Small intestine (tissue), 7 donors: ENCODE measurements at regions not wholly inside any gene's neighbourhood (a gene's known extent, or its start where the extent isn't known, plus 50 kb on each side); places are given as distances from the start of the nearest gene placed in this dataset.

Experiments
- DNase-seq, 2 donors: peaks; one replicate each; pipeline versions ENCODE4 v3.0.0 to v3.0.0-alpha.2; 2013
- FAIRE-seq: peaks from 2 replicates; lab custom pipeline; 2012; peaks lifted over from hg19 to GRCh38; lab: Jason Lieb, UNC
- H3K27ac ChIP-seq, 3 donors: one replicate each; pipeline ENCODE4 v1.5.1; 2013; ENCODE audit warnings: low read length in 2 of 3, mild to moderate bottlenecking in 2 of 3, control low read depth in 1 of 3, inconsistent platforms in 1 of 3, low read depth in 1 of 3, moderate library complexity in 1 of 3
- H3K27me3 ChIP-seq, 3 donors: one replicate each; pipeline ENCODE4 v1.6.1; 2013; ENCODE audit warnings: low read length in 3 of 3, inconsistent platforms in 1 of 3; ENCODE audit not compliant: control insufficient read depth in 3 of 3, insufficient read depth in 3 of 3
- H3K36me3 ChIP-seq, 3 donors: one replicate each; pipeline ENCODE4 v1.6.1; 2013; ENCODE audit warnings: low read length in 3 of 3, inconsistent platforms in 1 of 3, low read depth in 1 of 3, mild to moderate bottlenecking in 1 of 3, moderate library complexity in 1 of 3; ENCODE audit not compliant: control insufficient read depth in 3 of 3, insufficient read depth in 2 of 3
- H3K4me1 ChIP-seq, 3 donors: one replicate each; pipeline ENCODE4 v1.6.1; 2013; ENCODE audit warnings: low read length in 2 of 3, inconsistent platforms in 1 of 3, low read depth in 1 of 3, mild to moderate bottlenecking in 1 of 3, moderate library complexity in 1 of 3; ENCODE audit not compliant: control insufficient read depth in 3 of 3, insufficient read depth in 2 of 3
- H3K4me3 ChIP-seq, 3 donors: one replicate each; pipeline ENCODE4 v1.5.1; 2013; ENCODE audit warnings: low read length in 3 of 3, control low read depth in 1 of 3, inconsistent platforms in 1 of 3, low read depth in 1 of 3, mild to moderate bottlenecking in 1 of 3, moderate library complexity in 1 of 3
- H3K9me3 ChIP-seq, 2 donors: one replicate each; pipeline ENCODE4 v1.6.1; 2013; ENCODE audit warnings: low read depth in 1 of 2, low read length in 1 of 2; ENCODE audit not compliant: control insufficient read depth in 2 of 2, insufficient read depth in 1 of 2
- WGBS, 3 donors: extraction: QIAGEN DNeasy Blood & Tissue Kit; methylation state at CpG; one replicate each; pipeline ENCODE4 v1.1.7; 2013; 5-methylcytosine and 5-hydroxymethylcytosine counted together
- donor health status: healthy with polysubstance abuse.
- donor health status: control.
- donor health status: control.
- donor health status: Bipolar disorder and iron deficiency.
- donor health status: healthy.

DNA sequence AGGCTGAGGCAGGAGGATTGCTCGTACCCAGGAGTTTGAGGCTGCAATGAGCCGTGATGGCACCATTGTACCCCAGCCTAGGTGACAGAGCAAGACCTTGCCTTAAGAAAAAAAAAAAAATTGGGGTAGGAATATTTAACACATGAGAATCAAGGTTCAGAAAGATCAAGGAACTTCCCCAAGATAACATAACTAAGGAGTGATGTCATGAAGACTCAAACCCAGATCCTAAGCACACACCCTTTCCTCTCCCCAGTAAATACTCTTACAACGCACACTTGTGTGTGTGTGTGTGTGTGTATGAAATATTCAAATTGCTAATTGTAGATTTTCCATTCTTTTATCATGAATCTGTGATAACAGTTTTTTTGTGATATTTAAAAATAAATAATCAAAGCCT, 90.6 kb upstream of the NUDT4 start:
- 63 to 77% (median 72%) methylated on average over 3 of the region's 3 CpGs for WGBS, 3 donors
- Histone ChIP-seq H3K4me1 (peaks cover 0 to 6% (median 0%) of the 10 kb centered on the region in 3 donors), H3K27ac (no peak overlapping the region), H3K27me3 (no peaks in the 10 kb centered on the region), H3K9me3 (no peaks in the 10 kb centered on the region), H3K4me3 (no peak overlapping the region), H3K36me3 (no peaks in the 10 kb centered on the region)
- FAIRE-seq (no peak), DNase-seq (peak; percentile 55 to 69)

DNA sequence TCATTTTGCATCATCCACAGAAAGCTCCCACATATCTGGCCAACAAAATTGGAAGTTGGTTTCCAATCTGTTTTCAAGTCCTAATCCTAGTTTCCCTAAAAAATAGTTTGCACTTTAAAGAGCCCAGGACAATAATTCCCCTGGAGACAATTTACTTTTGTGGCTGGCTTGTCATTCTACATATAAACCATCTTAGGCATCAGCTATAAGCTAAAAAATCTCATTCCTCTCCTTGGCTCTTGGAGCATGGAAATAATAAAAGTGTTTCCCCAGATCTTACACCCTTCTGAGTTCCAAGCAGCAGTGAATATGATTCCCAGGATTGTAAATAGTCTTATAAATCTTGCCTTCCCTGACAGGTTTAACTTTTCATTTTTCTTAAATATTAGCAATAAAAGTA, 89.1 kb upstream of the NUDT4 start:
- Histone ChIP-seq H3K27ac (no peak overlapping the region), H3K36me3 (no peaks in the 10 kb centered on the region), H3K4me3 (no peak overlapping the region), H3K9me3 (no peaks in the 10 kb centered on the region), H3K4me1 (peaks cover 0 to 8% (median 0%) of the 10 kb centered on the region in 3 donors), H3K27me3 (no peaks in the 10 kb centered on the region)
- DNase-seq (no peak), FAIRE-seq (no peak)

DNA sequence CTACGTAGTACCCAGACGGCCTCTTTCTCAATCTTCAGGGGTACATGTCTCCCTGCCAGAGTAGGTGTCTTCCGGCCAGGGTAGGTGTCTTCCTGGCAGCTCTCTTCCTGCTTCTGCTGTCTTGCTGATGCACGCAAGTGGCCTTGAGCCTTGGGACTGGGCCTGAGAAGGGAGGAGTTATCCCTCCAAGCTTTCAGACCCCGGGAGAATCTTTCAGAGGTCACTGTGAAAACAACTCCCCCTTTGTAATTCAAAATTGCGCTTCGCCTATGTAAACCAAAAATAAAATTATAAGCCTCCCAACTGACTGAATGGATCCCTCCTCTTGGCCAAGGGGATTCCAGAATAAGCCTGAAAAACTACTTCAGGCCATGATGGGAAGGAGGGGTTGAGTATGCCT, 87.3 kb upstream of the NUDT4 start:
- Histone ChIP-seq H3K27me3 (no peaks in the 10 kb centered on the region), H3K27ac (no peak overlapping the region), H3K36me3 (no peaks in the 10 kb centered on the region), H3K4me3 (no peak overlapping the region), H3K9me3 (no peaks in the 10 kb centered on the region), H3K4me1 (peaks cover 0 to 8% (median 0%) of the 10 kb centered on the region in 3 donors)
- 83 to 96% (median 90%) methylated on average over 7 of the region's 7 CpGs for WGBS, 3 donors
- DNase-seq, result no peak
- FAIRE-seq, result no peak

DNA sequence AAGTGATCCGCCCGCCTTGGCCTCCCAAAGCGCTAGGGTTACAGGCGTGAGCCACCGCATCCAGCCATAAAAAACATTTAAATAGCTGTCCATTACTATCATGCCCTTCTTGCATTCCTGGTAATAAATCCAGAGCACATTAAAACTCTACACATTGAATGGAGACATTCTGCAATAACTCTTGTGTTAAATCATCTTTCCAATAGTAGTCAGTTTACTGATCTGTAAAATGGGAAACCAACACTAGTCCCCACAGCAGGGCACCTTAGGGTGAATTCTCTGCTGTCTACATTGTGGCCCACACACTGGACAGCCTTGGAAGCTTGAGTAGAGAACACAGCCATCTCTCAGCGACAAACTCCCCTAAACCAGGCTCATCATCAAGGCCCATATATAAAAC, 85.5 kb upstream of the NUDT4 start:
- FAIRE-seq, result no peak
- WGBS, 3 donors, result 96 to 98% (median 97%) methylated on average over 6 of the region's 6 CpGs

DNA sequence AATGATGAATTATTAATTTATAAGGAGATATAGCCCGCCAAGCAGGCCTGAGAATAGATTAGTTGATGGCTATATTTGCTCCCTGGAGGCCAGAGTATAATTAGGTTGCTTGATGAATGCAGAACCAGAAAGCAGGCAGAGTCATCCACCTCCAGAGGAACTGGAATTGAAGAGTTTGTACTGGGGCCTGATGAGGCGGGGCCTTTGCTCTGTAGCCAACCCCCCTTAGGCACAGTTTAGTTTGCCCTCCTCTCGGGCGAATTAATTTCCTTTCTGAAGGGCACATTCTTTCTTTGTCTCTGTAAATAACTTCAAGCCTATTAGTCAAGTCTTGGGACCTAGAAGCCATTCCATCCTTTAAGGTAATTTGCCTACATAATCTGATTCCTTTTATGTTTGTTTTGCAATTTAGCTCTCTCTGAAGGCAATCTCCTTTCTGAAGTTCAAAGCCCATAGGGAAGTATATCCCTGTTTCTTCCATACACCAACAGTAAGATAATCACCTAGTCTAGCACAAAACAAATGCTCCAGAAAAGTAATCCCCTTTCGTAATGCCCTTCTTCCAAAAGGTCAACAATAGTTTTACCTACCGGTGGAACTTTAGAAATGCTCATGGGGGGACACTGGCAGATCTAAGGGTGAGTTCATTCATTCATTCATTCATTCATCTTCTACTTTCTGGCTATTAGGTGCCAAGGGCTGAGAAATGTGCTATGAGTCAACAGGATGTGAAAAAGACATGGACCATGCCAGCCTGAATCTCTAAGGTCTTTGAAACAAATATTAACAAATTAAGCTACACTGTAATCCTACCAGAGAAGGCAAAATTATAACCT, 84.8 kb upstream of the NUDT4 start:
- DNase-seq (peak in 1 of 2 donors; percentile 44), FAIRE-seq (no peak)
- Histone ChIP-seq H3K27ac (no peak overlapping the region), H3K36me3 (no peaks in the 10 kb centered on the region), H3K4me3 (no peak overlapping the region), H3K27me3 (no peaks in the 10 kb centered on the region), H3K4me1 (peaks cover 0 to 7% (median 0%) of the 10 kb centered on the region in 3 donors), H3K9me3 (no peaks in the 10 kb centered on the region)
- WGBS, 3 donors, result 71 to 80% (median 79%) methylated on average over 6 of the region's 6 CpGs

More for the DNA sequence above, 85.5 kb upstream of the NUDT4 start:
- Histone ChIP-seq H3K27ac (no peak overlapping the region), H3K9me3 (no peaks in the 10 kb centered on the region), H3K4me3 (no peak overlapping the region), H3K4me1 (peaks cover 0 to 7% (median 0%) of the 10 kb centered on the region in 3 donors), H3K27me3 (no peaks in the 10 kb centered on the region), H3K36me3 (no peaks in the 10 kb centered on the region)
- DNase-seq, result no peak

- DNase-seq, result peak in 1 of 2 donors; percentile 22
- no peaks in the 10 kb centered on the region for H3K27me3 ChIP-seq
- no peaks in the 10 kb centered on the region for H3K9me3 ChIP-seq
- WGBS, 3 donors, result 78 to 95% (median 94%) methylated on average over 3 of the region's 3 CpGs
- no peaks in the 10 kb centered on the region for H3K36me3 ChIP-seq
- no peak overlapping the region for H3K4me3 ChIP-seq
- peaks cover 0 to 7% (median 0%) of the 10 kb centered on the region in 3 donors for H3K4me1 ChIP-seq
- no peak for FAIRE-seq
- no peak overlapping the region for H3K27ac ChIP-seq
Observed at GRCh38 chr12:93297032-93297431, 80.7 kb upstream of the NUDT4 start.

DNA sequence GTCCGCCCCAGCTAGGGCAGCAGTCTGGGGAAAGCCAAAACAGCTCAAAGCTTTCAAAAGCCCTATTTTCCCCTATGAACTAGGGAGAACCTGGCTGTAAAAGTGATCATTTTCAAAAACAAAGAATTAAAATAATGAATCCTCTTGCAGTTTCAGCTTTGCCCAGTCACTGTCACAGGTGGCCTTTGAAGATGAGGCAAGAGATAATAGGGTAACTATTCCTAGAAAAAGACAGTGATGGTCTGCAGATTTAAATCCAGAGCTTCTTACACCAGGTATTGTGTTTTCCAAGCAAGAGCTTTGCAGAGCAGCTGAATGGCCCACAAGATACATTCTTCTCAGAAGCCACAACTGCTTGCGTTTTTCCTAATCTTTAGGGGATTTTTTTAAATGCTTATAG, 80.2 kb upstream of the NUDT4 start:
- Histone ChIP-seq H3K36me3 (no peaks in the 10 kb centered on the region), H3K4me1 (peaks cover 0 to 7% (median 0%) of the 10 kb centered on the region in 3 donors), H3K4me3 (no peak overlapping the region), H3K27ac (no peak overlapping the region), H3K27me3 (no peaks in the 10 kb centered on the region), H3K9me3 (no peaks in the 10 kb centered on the region)
- FAIRE-seq, result no peak
- 88 to 98% (median 89%) methylated on average over 2 of the region's 2 CpGs for WGBS, 3 donors
- DNase-seq, result no peak

DNA sequence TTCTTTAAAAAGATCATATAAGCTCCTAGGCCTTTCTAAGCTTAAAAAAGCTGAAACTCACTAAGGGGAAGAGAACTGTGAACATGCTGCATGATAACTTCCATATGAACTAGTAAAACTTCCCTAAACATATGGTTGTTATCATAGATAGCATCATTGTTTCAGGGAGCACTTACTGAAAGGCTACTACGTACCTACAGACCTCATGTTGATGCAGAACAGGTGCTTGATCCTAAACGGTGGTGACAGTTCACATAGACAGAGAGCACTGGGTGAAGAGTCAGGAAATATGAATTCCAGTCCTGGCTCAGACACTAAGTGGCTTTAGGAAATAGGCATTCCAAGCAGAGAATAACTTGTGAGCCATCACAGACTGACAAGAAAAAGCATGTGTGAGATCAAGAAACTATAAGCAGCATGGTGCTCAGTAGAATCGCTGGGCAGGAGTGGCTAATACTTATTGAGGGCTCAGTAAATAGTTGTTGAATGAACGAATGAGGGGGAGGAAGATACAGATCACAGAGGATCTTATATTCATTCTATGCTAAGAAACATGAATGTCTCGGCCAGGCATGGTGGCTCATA, 78.4 kb upstream of the NUDT4 start:
- DNase-seq, result no peak
- Histone ChIP-seq H3K4me1 (peaks cover 0 to 5% (median 0%) of the 10 kb centered on the region in 3 donors), H3K27me3 (no peaks in the 10 kb centered on the region), H3K9me3 (no peaks in the 10 kb centered on the region), H3K4me3 (no peak overlapping the region), H3K36me3 (no peaks in the 10 kb centered on the region), H3K27ac (no peak overlapping the region)
- FAIRE-seq, result no peak
- 73 to 80% (median 77%) methylated on average over 5 of the region's 5 CpGs for WGBS, 3 donors
